ENCODE measurements at regions not wholly inside any gene's neighbourhood (a gene's known extent, or its start where the extent isn't known, plus 50 kb on each side); places are given as distances from the start of the nearest gene placed in this dataset.

- TF ChIP-seq SKI (IDR thresholded peaks at IDR 0.05; ENCODE audit: partially characterized antibody), result no peak
Measured at GRCh38 chr12:130280231-130280630, 57.5 kb upstream of the PIWIL1 start (continued).

- H3K79me2 ChIP-seq (ENCODE audit: insufficient read depth, low read length), result no peaks in the 10 kb centered on the region
- H3K4me2 ChIP-seq (ENCODE audit: low read depth, low read length), result no peak overlapping the region
- H3K9ac ChIP-seq (ENCODE audit: insufficient read depth, low read depth, low read length), result no peak overlapping the region
- no peaks in the 10 kb centered on the region for H4K20me1 ChIP-seq (ENCODE audit: insufficient read depth, low read length)
- FAIRE-seq (no peak), ATAC-seq (no peak), DNase-seq (ENCODE audit: low spot score) (no peak)
- H3K27ac ChIP-seq (ENCODE audit: extremely low read length, insufficient read depth, low read length), result no peak overlapping the region
- CTCF ChIA-PET (ENCODE audit: low intra/inter-chr PET ratio, low total read pairs), result interaction anchor here (1.6 kb wide), 1 partner anchor 55 kb away, joined by 5 read pairs; no protein-coding TSS in a partner anchor
- H3K36me3 ChIP-seq (replicated peaks in 1 of 2; ENCODE audit: control insufficient read depth in 1 of 2, insufficient read depth in 2 of 2, low read length in 2 of 2), result no peaks in the 10 kb centered on the region
- no peak overlapping the region for H2AFZ ChIP-seq (ENCODE audit: low read length)
- TF ChIP-seq, protein P1, sequence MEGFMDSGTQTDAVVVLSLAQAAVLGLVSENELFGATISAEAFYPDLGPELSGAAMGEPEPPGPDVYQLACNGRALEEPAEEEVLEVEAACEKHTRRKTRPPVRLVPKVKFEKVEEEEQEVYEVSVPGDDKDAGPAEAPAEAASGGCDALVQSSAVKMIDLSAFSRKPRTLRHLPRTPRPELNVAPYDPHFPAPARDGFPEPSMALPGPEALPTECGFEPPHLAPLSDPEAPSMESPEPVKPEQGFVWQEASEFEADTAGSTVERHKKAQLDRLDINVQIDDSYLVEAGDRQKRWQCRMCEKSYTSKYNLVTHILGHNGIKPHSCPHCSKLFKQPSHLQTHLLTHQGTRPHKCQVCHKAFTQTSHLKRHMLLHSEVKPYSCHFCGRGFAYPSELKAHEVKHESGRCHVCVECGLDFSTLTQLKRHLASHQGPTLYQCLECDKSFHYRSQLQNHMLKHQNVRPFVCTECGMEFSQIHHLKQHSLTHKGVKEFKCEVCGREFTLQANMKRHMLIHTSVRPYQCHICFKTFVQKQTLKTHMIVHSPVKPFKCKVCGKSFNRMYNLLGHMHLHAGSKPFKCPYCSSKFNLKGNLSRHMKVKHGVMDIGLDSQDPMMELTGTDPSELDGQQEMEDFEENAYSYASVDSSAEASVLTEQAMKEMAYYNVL (CRISPR knock-in tag; IDR thresholded peaks at IDR 0.05; ENCODE audit: borderline replicate concordance), result no peak
- TF ChIP-seq, protein P2, sequence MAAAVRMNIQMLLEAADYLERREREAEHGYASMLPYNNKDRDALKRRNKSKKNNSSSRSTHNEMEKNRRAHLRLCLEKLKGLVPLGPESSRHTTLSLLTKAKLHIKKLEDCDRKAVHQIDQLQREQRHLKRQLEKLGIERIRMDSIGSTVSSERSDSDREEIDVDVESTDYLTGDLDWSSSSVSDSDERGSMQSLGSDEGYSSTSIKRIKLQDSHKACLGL (CRISPR knock-in tag; IDR thresholded peaks at IDR 0.05), result no peak
- TF ChIP-seq DNMT3B (CRISPR knock-in tag; conservative IDR thresholded peaks at IDR 0.05) (no peak), HNRNPH1 (optimal IDR thresholded peaks at IDR 0.05; ENCODE audit: low read depth, low read length) (no peak), SMAD1 (CRISPR knock-in tag; IDR thresholded peaks at IDR 0.05; ENCODE audit: borderline replicate concordance, low read depth) (no peak), FOSL2 (CRISPR knock-in tag; IDR thresholded peaks at IDR 0.05) (no peak), SP5 (CRISPR knock-in tag; IDR thresholded peaks at IDR 0.05; ENCODE audit: borderline replicate concordance, low read depth) (no peak), MYNN (CRISPR knock-in tag; IDR thresholded peaks at IDR 0.05; ENCODE audit: low read depth) (no peak), ZNF30 (CRISPR knock-in tag; IDR thresholded peaks at IDR 0.05) (no peak)
- TF ChIP-seq, protein P3, sequence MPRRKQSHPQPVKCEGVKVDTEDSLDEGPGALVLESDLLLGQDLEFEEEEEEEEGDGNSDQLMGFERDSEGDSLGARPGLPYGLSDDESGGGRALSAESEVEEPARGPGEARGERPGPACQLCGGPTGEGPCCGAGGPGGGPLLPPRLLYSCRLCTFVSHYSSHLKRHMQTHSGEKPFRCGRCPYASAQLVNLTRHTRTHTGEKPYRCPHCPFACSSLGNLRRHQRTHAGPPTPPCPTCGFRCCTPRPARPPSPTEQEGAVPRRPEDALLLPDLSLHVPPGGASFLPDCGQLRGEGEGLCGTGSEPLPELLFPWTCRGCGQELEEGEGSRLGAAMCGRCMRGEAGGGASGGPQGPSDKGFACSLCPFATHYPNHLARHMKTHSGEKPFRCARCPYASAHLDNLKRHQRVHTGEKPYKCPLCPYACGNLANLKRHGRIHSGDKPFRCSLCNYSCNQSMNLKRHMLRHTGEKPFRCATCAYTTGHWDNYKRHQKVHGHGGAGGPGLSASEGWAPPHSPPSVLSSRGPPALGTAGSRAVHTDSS (CRISPR knock-in tag; conservative IDR thresholded peaks at IDR 0.05), result no peak
- TF ChIP-seq, protein P4, sequence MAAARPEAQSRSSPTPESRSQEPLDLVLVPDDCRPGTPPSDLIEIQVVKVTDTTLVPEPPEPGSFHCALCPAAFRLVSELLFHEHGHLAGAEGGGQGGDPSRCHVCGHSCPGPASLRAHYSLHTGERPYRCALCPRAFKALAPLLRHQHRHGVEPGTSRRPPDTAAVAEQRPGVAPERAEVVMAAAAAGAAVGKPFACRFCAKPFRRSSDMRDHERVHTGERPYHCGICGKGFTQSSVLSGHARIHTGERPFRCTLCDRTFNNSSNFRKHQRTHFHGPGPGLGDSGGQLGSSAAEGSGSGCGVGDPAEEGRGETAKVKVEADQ (CRISPR knock-in tag; IDR thresholded peaks at IDR 0.05; ENCODE audit: borderline replicate concordance), result no peak
- H3K4me3 ChIP-seq (replicated peaks in 1 of 3; ENCODE audit: insufficient read depth in 1 of 3, low read depth in 2 of 3, low read length in 3 of 3), result no peak overlapping the region
- in situ Hi-C loops (cut with HindIII; ENCODE audit: extremely low pct_ligation_motif_present, low pct_unique_long_range_greater_than_20kb), result no loop called here
- 28% methylated on average over 11 of the region's 11 CpGs for WGBS (ENCODE audit: low lambda C conversion rate)
- H3K27me3 ChIP-seq (ENCODE audit: control insufficient read depth in 1 of 2, insufficient read depth in 2 of 2, low read length in 2 of 2), result no peaks in the 10 kb centered on the region
- intact Hi-C loops (cut with micrococcal nuclease; ENCODE audit: unreplicated experiment), result no loop called here
- BruUV-seq (replicated peaks), result no TSS peak
- no peaks in the 10 kb centered on the region for H3K4me1 ChIP-seq (ENCODE audit: insufficient read depth, low read length)
- H3K9me3 ChIP-seq (ENCODE audit: low read length), result no peaks in the 10 kb centered on the region
- POLR2A ChIA-PET, result no interaction called here
Measured at GRCh38 chr12:130280742-130281141, 56.9 kb upstream of the PIWIL1 start.
